Prostate gland (tissue), 2 donors: ENCODE measurements at regions not wholly inside any gene's neighbourhood (a gene's known extent, or its start where the extent isn't known, plus 50 kb on each side); places are given as distances from the start of the nearest gene placed in this dataset.

Experiments
- DNase-seq: peaks from one replicate; pipeline ENCODE4 v3.0.0-alpha.2; 2019; ENCODE audit warnings: low spot score
- H3K27ac ChIP-seq, 2 donors: fragments of 200-600 bp; sonication (generic); 2 replicates each; pipeline ENCODE4 v1.5.1; 2017 to 2019
- H3K27me3 ChIP-seq: fragments of 200-600 bp; sonication (generic); replicated peaks from 2 replicates; pipeline ENCODE4 v1.5.1; 2019; ENCODE audit not compliant: insufficient read depth
- H3K36me3 ChIP-seq, 2 donors: fragments of 200-600 bp; sonication (generic); 1 replicate in 1 of 2; 2 replicates in 1 of 2; pipeline versions ENCODE4 v1.5.1 to v1.8.1; 2017 to 2019
- H3K4me1 ChIP-seq: fragments of 200-600 bp; sonication (generic); replicated peaks from 2 replicates; pipeline ENCODE4 v1.5.1; 2019
- H3K4me3 ChIP-seq, 2 donors: fragments of 200-600 bp; sonication (generic); 2 replicates each; pipeline ENCODE4 v1.5.1; 2017 to 2019
- H3K9me3 ChIP-seq: fragments of 200-600 bp; sonication (generic); 2 replicates; pipeline ENCODE4 v1.5.1; 2017
- POLR2A ChIP-seq: fragments of 450-650 bp; IDR thresholded peaks from one replicate; pipeline ENCODE4 v1.6.1; 2016; ENCODE audit warnings: antibody characterized with exemption, mild to moderate bottlenecking
- POLR2AphosphoS5 ChIP-seq: sonication (generic); formaldehyde crosslinking; IDR thresholded peaks from one replicate; pipeline ENCODE4 v1.6.1; 2017; ENCODE audit warnings: antibody characterized with exemption
- WGBS: methylation state at CpG from one replicate; pipeline ENCODE4 v1.1.5; 2018; 5-methylcytosine and 5-hydroxymethylcytosine counted together
- intact Hi-C: fragments of 100-400 bp; cut with DNase I; formaldehyde crosslinking; loops from one replicate; pipeline ENCODE4 v1.14.2; 2022
- TF ChIP-seq, protein P1 (sequence below), 4 experiments: fragments of 200-600 bp in 2 of 4; fragments of 450-650 bp in 2 of 4; sonication (generic) in 2 of 4; IDR thresholded peaks; 1 replicate in 3 of 4; 2 replicates in 1 of 4; pipeline ENCODE4 v1.5.1; 2016 to 2019; ENCODE audit warnings: antibody characterized with exemption in 4 of 4, mild to moderate bottlenecking in 2 of 4, moderate library complexity in 2 of 4

DNA sequence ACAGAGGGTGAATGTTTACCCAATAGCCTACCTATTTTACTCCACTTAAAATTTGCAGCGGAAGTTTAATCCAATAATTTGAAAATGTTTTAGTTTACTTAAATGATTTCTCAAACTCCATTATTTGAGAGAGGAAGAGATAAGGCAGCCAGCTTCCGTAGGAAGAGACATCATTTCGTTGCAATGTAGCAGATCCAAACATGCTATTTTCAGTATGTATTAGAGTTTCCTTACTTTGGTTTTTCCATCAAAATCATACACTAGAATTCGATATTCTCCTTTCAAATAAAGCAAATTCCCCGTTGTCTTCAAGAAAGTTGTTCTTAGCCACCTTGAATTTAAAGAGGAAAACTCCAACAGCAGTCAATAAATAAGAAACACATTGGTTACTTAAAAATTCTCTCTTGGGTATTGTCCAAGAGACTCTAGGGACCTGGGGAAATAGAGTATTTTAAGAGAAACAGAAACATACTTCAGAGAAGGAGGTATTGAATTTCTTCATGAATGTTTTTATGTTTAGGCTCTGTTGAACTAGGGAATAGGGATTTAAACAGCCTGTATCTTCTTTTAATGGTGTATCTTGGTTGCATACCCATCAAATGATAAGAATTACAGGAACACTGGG, 324.5 kb upstream of the GBE1 start:
- Histone ChIP-seq H3K9me3 (no peaks in the 10 kb centered on the region), H3K27me3 (no peaks in the 10 kb centered on the region), H3K4me1 (no peaks in the 10 kb centered on the region), H3K27ac (no peak overlapping the region), H3K4me3 (no peak overlapping the region), H3K36me3 (no peaks in the 10 kb centered on the region)
- DNase-seq: no peak
- no peak for TF ChIP-seq POLR2A
- TF ChIP-seq, protein P1, sequence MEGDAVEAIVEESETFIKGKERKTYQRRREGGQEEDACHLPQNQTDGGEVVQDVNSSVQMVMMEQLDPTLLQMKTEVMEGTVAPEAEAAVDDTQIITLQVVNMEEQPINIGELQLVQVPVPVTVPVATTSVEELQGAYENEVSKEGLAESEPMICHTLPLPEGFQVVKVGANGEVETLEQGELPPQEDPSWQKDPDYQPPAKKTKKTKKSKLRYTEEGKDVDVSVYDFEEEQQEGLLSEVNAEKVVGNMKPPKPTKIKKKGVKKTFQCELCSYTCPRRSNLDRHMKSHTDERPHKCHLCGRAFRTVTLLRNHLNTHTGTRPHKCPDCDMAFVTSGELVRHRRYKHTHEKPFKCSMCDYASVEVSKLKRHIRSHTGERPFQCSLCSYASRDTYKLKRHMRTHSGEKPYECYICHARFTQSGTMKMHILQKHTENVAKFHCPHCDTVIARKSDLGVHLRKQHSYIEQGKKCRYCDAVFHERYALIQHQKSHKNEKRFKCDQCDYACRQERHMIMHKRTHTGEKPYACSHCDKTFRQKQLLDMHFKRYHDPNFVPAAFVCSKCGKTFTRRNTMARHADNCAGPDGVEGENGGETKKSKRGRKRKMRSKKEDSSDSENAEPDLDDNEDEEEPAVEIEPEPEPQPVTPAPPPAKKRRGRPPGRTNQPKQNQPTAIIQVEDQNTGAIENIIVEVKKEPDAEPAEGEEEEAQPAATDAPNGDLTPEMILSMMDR (IDR thresholded peaks at IDR 0.05): no peak
- no peak for TF ChIP-seq POLR2AphosphoS5
- 77% methylated on average over 5 of the region's 5 CpGs for WGBS
- intact Hi-C loops: no loop called here

DNA sequence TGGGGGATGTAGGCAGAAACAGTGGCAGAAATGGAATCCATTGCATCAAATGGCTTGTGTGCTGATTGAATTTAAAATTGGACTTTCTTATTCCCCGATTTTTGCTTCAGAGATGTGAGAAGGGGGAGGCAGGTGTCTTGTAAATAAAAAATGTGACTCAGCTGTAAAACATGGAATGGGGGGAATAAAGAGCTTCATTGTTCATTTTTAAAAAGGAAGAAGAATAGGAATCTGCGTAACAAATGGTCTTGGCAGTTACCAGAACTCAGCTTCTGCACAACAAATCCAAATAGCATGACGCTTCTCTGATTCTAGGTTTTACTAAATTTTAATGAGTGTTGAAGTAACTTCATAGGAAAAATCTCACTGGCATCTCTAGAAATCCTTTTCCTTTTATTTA, 323.9 kb upstream of the GBE1 start:
- Histone ChIP-seq H3K36me3 (no peaks in the 10 kb centered on the region), H3K27me3 (no peaks in the 10 kb centered on the region), H3K4me3 (no peak overlapping the region), H3K27ac (no peak overlapping the region), H3K4me1 (no peaks in the 10 kb centered on the region), H3K9me3 (no peaks in the 10 kb centered on the region)
- TF ChIP-seq POLR2A (no peak), POLR2AphosphoS5 (no peak)
- TF ChIP-seq, protein P1 (IDR thresholded peaks at IDR 0.05): no peak
- no peak for DNase-seq
- WGBS: 38% methylated on average over 3 of the region's 3 CpGs
- intact Hi-C loops: no loop called here

DNA sequence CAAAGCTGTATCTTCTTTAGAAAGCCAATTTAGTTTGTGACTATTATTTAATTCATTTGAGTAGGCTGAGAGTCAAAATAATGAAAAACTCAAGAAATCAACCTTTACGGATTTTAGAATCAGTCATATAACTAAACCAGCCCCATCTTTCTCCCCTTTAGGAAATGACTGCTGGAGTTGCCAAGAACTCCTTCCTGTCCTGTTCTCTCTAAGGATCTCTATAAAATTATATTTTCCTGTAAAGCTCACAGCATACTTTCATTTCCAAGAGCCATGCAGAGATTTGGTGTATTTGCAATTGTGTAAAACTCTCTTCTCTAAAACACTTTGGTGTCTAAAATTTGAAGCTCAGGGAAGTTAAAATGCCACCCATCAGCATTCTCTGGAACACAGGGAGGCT, 323.4 kb upstream of the GBE1 start:
- DNase-seq: no peak
- Histone ChIP-seq H3K4me1 (no peaks in the 10 kb centered on the region), H3K36me3 (no peaks in the 10 kb centered on the region), H3K27ac (no peak overlapping the region), H3K9me3 (no peaks in the 10 kb centered on the region), H3K4me3 (no peak overlapping the region), H3K27me3 (no peaks in the 10 kb centered on the region)
- WGBS: 32% methylated on average over 1 of the region's 1 CpG
- intact Hi-C loops: no loop called here
- TF ChIP-seq POLR2A (no peak), POLR2AphosphoS5 (no peak)
- TF ChIP-seq, protein P1 (IDR thresholded peaks at IDR 0.05): no peak

DNA sequence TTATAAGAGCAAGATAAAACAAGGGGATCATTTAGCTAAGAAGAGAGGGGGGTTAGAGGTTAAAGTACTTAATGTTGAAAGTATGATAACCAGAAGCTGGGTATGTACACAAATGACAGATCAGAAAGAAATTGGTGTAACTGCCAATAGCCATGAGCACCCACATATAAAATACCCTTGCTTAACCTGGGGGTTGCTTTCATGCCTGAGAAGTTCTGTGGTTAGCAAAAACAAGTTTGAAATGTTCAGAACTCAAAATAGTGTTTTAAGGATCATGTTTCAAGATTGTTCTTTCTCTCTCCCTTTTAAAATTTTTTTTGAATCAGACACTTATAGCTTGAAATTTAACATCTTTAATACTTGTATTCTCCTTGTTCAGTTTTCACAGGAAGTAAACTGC, 321.4 kb upstream of the GBE1 start:
- Histone ChIP-seq H3K36me3 (no peaks in the 10 kb centered on the region), H3K9me3 (no peaks in the 10 kb centered on the region), H3K4me1 (no peaks in the 10 kb centered on the region), H3K27ac (no peak overlapping the region), H3K4me3 (no peak overlapping the region), H3K27me3 (no peaks in the 10 kb centered on the region)
- intact Hi-C loops: no loop called here
- DNase-seq: no peak
- TF ChIP-seq, protein P1 (IDR thresholded peaks at IDR 0.05): no peak
- no peak for TF ChIP-seq POLR2AphosphoS5
- no peak for TF ChIP-seq POLR2A

DNA sequence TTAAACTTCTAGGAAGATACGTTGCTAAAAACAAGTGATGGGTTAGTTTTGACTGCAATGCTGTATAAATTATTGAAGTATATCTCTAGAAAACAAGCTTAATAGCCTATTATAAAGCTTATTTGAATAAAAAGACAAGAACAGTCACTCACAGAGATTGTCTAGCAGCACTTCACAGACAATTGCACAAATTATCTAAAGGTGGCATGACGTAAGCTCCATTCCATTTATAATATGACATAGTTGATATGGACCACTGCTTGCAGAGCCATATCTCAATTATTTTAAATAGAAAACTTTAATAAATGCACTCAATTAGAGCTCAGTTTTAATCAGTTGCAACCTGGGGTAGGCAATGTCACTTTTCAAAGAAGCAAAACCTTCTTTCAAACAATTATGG, 319.9 kb upstream of the GBE1 start:
- Histone ChIP-seq H3K4me1 (no peaks in the 10 kb centered on the region), H3K36me3 (no peaks in the 10 kb centered on the region), H3K4me3 (no peak overlapping the region), H3K27ac (no peak overlapping the region), H3K27me3 (no peaks in the 10 kb centered on the region), H3K9me3 (no peaks in the 10 kb centered on the region)
- WGBS: 51% methylated on average over 2 of the region's 2 CpGs
- TF ChIP-seq POLR2AphosphoS5: no peak
- TF ChIP-seq, protein P1 (IDR thresholded peaks at IDR 0.05): no peak
- no peak for TF ChIP-seq POLR2A
- intact Hi-C loops: no loop called here
- DNase-seq: no peak
